Kidney epithelial cell (primary cell): ENCODE measurements at regions not wholly inside any gene's neighbourhood (a gene's known extent, or its start where the extent isn't known, plus 50 kb on each side); places are given as distances from the start of the nearest gene placed in this dataset.

Source experiments
- DNase-seq: peaks from one replicate; pipeline ENCODE4 v3.0.0-alpha.2; 2010; ENCODE audit warnings: low read depth
- H3K27me3 ChIP-seq: 2 replicates; pipeline ENCODE4 v1.6.0; 2011; ENCODE audit warnings: low read length; ENCODE audit not compliant: control insufficient read depth, insufficient read depth
- H3K36me3 ChIP-seq: 2 replicates; pipeline ENCODE4 v1.5.1; 2011; ENCODE audit warnings: low read length; ENCODE audit not compliant: control insufficient read depth, insufficient read depth
- H3K4me3 ChIP-seq: 2 replicates; pipeline ENCODE4 v1.5.1; 2011; ENCODE audit warnings: low read depth, mild to moderate bottlenecking, control low read depth, low read length
- TF ChIP-seq, protein P1 (sequence below): IDR thresholded peaks from 2 replicates; pipeline ENCODE4 v1.5.1; 2011; ENCODE audit warnings: mild to moderate bottlenecking, moderate library complexity, low read length, control low read depth, inconsistent platforms; ENCODE audit not compliant: insufficient read depth, poor library complexity, severe bottlenecking

DNA sequence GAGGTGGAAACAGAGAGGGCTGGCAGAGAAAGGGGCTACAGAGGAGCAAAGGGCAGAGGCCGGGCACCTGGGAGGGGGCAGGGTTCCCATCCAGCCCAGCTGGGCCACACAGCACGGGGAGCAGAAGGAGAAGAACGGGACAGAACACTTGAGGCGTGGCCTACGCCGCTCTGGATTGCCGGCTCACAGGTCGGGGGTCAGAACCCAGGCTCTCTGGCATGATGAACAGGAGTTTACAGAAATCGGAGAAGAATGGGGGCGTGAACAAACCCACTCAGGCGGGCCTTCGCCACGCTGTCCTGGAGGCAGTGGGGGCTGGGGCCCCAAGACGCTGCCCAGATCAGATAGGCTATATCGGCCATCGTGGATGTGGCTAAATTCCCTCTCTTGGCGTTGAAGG is 362.2 kb upstream of the SHH start:
- TF ChIP-seq, protein P1, sequence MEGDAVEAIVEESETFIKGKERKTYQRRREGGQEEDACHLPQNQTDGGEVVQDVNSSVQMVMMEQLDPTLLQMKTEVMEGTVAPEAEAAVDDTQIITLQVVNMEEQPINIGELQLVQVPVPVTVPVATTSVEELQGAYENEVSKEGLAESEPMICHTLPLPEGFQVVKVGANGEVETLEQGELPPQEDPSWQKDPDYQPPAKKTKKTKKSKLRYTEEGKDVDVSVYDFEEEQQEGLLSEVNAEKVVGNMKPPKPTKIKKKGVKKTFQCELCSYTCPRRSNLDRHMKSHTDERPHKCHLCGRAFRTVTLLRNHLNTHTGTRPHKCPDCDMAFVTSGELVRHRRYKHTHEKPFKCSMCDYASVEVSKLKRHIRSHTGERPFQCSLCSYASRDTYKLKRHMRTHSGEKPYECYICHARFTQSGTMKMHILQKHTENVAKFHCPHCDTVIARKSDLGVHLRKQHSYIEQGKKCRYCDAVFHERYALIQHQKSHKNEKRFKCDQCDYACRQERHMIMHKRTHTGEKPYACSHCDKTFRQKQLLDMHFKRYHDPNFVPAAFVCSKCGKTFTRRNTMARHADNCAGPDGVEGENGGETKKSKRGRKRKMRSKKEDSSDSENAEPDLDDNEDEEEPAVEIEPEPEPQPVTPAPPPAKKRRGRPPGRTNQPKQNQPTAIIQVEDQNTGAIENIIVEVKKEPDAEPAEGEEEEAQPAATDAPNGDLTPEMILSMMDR = no peak
- no peak overlapping the region for H3K4me3 ChIP-seq
- H3K27me3 ChIP-seq = no peaks in the 10 kb centered on the region
- H3K36me3 ChIP-seq = no peaks in the 10 kb centered on the region
- no peak for DNase-seq

DNA sequence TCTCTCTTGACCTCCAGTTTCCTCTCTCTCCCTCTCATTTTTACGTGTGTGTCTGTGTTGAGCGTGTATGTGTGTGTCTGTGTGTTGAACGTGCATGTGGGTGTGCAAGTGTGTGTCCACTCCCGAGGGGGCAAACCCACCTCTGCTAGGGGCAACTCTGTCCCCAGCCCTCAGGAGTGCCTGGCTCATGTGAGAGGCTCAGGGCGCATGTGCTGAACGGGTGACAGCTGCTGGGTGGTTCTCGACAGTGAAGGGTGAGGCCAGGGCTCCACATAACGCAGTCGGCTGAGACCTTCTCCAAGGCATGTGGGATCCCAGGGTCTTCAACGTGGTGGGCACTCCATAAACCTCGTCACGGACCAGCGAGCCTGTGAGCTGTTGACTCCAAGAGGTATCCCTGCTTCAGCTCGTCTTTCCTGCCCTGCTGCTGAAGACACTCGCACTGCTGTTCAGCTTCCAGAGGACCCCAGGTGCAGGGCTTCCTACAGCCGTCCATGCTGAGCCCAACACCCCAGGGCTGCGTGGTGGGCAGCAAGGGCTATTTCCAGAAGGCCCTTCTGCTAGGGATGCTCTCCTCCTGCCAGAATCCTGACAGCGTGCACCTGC is 361.6 kb upstream of the SHH start:
- DNase-seq = no peak
- no peak overlapping the region for H3K4me3 ChIP-seq
- H3K36me3 ChIP-seq = no peaks in the 10 kb centered on the region
- TF ChIP-seq, protein P1 = no peak
- no peaks in the 10 kb centered on the region for H3K27me3 ChIP-seq

DNA sequence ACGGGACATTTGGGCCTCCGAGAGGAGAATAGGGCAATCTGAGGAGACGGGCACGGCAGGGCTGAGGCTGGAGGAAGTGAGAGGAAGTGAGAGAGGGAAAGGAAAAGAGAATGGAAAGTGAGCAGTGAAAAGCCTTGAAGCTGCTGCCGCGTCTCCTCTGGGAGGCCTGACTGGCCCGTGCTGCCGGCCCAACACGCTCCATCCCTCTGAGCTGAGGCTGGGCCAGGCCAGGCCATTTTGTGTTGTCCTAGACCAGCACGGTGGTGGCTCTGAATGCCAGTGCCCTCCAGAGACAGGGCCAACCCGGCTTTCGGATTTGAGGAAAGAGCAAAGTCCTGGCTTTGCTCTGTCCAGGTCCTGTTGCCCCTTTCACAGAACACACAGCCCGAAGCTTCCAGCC is 361.1 kb upstream of the SHH start:
- no peak for DNase-seq
- no peaks in the 10 kb centered on the region for H3K36me3 ChIP-seq
- no peaks in the 10 kb centered on the region for H3K27me3 ChIP-seq
- H3K4me3 ChIP-seq = no peak overlapping the region
- TF ChIP-seq, protein P1 = no peak

DNA sequence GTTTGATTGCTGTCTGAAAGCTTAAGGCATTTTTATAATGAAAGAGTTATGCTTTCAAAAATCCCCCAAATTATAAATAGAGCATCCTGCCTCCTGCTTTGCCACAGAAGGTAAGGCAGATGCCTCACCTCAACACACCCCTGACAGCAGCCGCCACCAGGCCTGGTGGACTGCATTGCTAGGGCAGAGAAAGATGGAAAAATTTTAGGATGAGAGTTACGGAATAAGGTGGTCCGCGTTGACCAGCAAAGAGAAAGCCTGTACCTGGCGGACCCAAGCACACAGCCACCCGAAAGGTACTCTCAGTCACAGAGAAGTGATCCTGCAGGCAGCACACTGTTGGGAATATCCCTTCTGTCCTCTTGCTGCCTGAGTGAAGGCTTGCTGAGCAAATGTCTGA is 360.4 kb upstream of the SHH start:
- TF ChIP-seq, protein P1 = no peak
- no peak for DNase-seq
- H3K36me3 ChIP-seq = no peaks in the 10 kb centered on the region
- no peak overlapping the region for H3K4me3 ChIP-seq
- H3K27me3 ChIP-seq = no peaks in the 10 kb centered on the region

DNA sequence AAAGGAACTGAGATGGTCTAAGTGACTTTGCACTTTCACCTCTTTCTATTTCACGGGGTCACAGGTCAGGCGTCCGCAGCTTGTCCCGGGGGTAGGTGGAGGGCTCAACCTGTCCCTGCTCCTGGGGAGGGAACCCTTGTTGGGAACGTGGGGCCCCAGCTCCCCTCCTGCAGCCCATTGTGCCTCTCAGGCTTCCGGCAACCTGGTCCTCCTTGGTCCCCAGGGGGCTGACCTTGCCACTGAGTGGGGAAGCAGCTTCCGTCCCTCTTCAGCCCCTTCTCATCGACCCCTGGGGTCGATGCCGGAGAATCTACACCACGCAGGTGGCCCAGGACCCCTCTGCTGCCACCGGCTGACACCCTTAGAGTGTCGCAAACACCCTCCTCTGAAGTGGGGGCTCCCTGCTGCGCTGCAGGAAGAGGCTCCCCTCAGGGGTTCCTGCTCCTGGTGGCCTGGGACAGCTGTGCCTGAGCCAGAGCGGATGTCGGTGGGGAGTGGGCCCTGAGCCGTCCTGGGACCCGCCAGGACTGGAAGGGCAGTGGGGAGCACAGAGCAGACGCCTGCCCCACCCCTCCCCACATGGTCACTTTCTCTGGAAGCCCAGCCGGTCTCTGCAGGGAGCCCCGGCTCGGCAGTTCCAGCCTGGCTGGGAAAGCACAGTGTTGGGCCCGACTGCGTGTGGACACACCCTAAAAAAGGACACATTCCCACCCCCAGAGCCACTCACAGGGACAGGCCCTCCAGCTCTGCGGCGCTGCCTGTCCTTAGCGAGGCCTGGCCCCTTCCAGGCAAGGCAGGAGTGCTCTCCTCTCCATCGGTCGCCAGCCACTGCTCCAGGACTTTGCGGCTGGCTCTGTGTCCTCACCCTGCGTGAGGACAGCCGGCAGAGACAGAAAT is 357.5 kb upstream of the SHH start:
- TF ChIP-seq, protein P1 = no peak
- Histone ChIP-seq H3K36me3 (no peaks in the 10 kb centered on the region), H3K27me3 (peaks cover 2% of the 10 kb centered on the region), H3K4me3 (no peak overlapping the region)
- no peak for DNase-seq

DNA sequence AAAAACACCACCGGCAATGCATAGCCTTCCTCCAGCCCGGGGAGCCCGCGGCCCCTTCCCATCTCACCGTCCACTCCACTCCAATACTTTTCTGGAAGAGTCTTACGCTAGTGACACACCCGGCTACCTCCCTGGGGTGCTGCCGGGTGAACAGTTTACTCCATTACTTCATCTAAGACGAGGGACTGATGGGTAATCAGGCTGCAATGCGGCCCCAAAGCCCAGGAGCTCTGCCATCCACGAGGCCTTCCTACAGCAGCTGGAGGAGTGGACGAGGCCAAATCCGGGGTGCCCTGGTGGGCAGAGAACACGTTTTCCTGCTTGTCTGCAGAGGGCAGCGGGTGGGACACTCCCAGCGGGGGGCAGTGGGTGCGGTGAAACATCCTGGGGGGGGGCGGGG is 356.2 kb upstream of the SHH start:
- DNase-seq = no peak
- TF ChIP-seq, protein P1 = no peak
- H3K27me3 ChIP-seq = peaks cover 2% of the 10 kb centered on the region
- H3K36me3 ChIP-seq = no peaks in the 10 kb centered on the region
- H3K4me3 ChIP-seq = no peak overlapping the region
